ENCODE measurements at regions not wholly inside any gene's neighbourhood (a gene's known extent, or its start where the extent isn't known, plus 50 kb on each side); places are given as distances from the start of the nearest gene placed in this dataset.

GRCh38 chr14:44814196-44814595, 147.6 kb downstream of the KLHL28 start (continued):
- TF ChIP-seq PCBP2 (optimal IDR thresholded peaks at IDR 0.05; ENCODE audit: low read depth, low read length, poor library complexity, severe bottlenecking) (no peak), MTF1 (CRISPR knock-in tag; IDR thresholded peaks at IDR 0.05) (no peak), TP53 (CRISPR knock-in tag; conservative IDR thresholded peaks at IDR 0.05) (no peak), FOSL2 (CRISPR knock-in tag; IDR thresholded peaks at IDR 0.05) (no peak), KDM5B (CRISPR knock-in tag; IDR thresholded peaks at IDR 0.05; ENCODE audit: borderline replicate concordance) (no peak), ZNF576 (CRISPR knock-in tag; IDR thresholded peaks at IDR 0.05) (no peak), ZNF280D (CRISPR knock-in tag; IDR thresholded peaks at IDR 0.05) (no peak), GLMP (CRISPR knock-in tag; IDR thresholded peaks at IDR 0.05; ENCODE audit: borderline replicate concordance) (no peak), ZNF382 (CRISPR knock-in tag; IDR thresholded peaks at IDR 0.05; ENCODE audit: borderline replicate concordance) (no peak)

GRCh38 chr14:44812672-44813071, 149.1 kb downstream of the KLHL28 start:
- no peak for FAIRE-seq

More at GRCh38 chr14:44812672-44813071, 149.1 kb downstream of the KLHL28 start:
- no peak for TF ChIP-seq ZNF138 (CRISPR knock-in tag; IDR thresholded peaks at IDR 0.05; ENCODE audit: low read depth)
- TF ChIP-seq ZNF589 (CRISPR knock-in tag; conservative IDR thresholded peaks at IDR 0.05) = no peak
- TF ChIP-seq ZNF317 (CRISPR knock-in tag; IDR thresholded peaks at IDR 0.05) = no peak
- TF ChIP-seq MLX (CRISPR knock-in tag; IDR thresholded peaks at IDR 0.05) = no peak
- TF ChIP-seq NFYB (CRISPR knock-in tag; IDR thresholded peaks at IDR 0.05) = no peak
- TF ChIP-seq ZNF496 (CRISPR knock-in tag; IDR thresholded peaks at IDR 0.05; ENCODE audit: insufficient replicate concordance) = no peak
- no peaks in the 10 kb centered on the region for H3K79me2 ChIP-seq (ENCODE audit: insufficient read depth, low read length)
- no peak overlapping the region for H2AFZ ChIP-seq (ENCODE audit: low read length)
- ChIA-PET CTCF (ENCODE audit: low intra/inter-chr PET ratio, low total read pairs) (no interaction called here), POLR2A (no interaction called here)
- H3K36me3 ChIP-seq (replicated peaks in 1 of 2; ENCODE audit: control insufficient read depth in 1 of 2, insufficient read depth in 2 of 2, low read length in 2 of 2) = no peaks in the 10 kb centered on the region
- H3K27me3 ChIP-seq (ENCODE audit: control insufficient read depth in 1 of 2, insufficient read depth in 2 of 2, low read length in 2 of 2) = no peaks in the 10 kb centered on the region
- H3K4me1 ChIP-seq (ENCODE audit: insufficient read depth, low read length) = no peaks in the 10 kb centered on the region
- no peak for ATAC-seq
- no peaks in the 10 kb centered on the region for H4K20me1 ChIP-seq (ENCODE audit: insufficient read depth, low read length)
- no peak overlapping the region for H3K4me2 ChIP-seq (ENCODE audit: low read depth, low read length)
- H3K9ac ChIP-seq (ENCODE audit: insufficient read depth, low read depth, low read length) = no peak overlapping the region
- no peak for DNase-seq (ENCODE audit: low spot score)
- BruUV-seq (replicated peaks) = no TSS peak
- no peaks in the 10 kb centered on the region for H3K9me3 ChIP-seq (ENCODE audit: low read length)
- in situ Hi-C loops (cut with HindIII; ENCODE audit: extremely low pct_ligation_motif_present, low pct_unique_long_range_greater_than_20kb) (loop anchor here (25.0 kb wide), 1 partner anchor 1300 kb away; no protein-coding TSS in a partner anchor), intact Hi-C loops (cut with micrococcal nuclease; ENCODE audit: unreplicated experiment) (no loop called here)
- no peak overlapping the region for H3K27ac ChIP-seq (ENCODE audit: extremely low read length, insufficient read depth, low read length)
- 21% methylated on average over 7 of the region's 10 CpGs for WGBS (ENCODE audit: low lambda C conversion rate)
- H3K4me3 ChIP-seq (replicated peaks in 1 of 3; ENCODE audit: insufficient read depth in 1 of 3, low read depth in 2 of 3, low read length in 3 of 3) = no peak overlapping the region

Data from HepG2 (cell line).